ENCODE measurements at regions not wholly inside any gene's neighbourhood (a gene's known extent, or its start where the extent isn't known, plus 50 kb on each side); places are given as distances from the start of the nearest gene placed in this dataset.

GRCh38 chr3:124089214-124089613 lies 97.3 kb upstream of the ROPN1 start:
- H3K79me2 ChIP-seq (ENCODE audit: control insufficient read depth, low read length) = no peaks in the 10 kb centered on the region
- H3K4me1 ChIP-seq (ENCODE audit: control insufficient read depth, low read length) = no peaks in the 10 kb centered on the region
- H3K27me3 ChIP-seq (ENCODE audit: control insufficient read depth, low read length) = peaks cover 3% of the 10 kb centered on the region; the same call in 1 of the 2 replicates
- no peak overlapping the region for H3K27ac ChIP-seq (ENCODE audit: low read depth, low read length)
- no peaks in the 10 kb centered on the region for H3K9me3 ChIP-seq (ENCODE audit: control insufficient read depth, insufficient read depth, low read length)
- no peaks in the 10 kb centered on the region for H3K9me2 ChIP-seq (replicated peaks; ENCODE audit: control insufficient read depth, low read length)
- no peaks in the 10 kb centered on the region for H4K20me1 ChIP-seq (ENCODE audit: control insufficient read depth, insufficient read depth, low read depth, low read length)
- H3K4me2 ChIP-seq (ENCODE audit: low read length) = no peak overlapping the region
- TF ChIP-seq CTCF (IDR thresholded peaks at IDR 0.05; ENCODE audit: low read depth, low read length, poor library complexity, severe bottlenecking) (no peak), EZH2phosphoT487 (IDR thresholded peaks at IDR 0.05; ENCODE audit: borderline replicate concordance, low read length) (no peak)
- no peaks in the 10 kb centered on the region for H3K36me3 ChIP-seq (ENCODE audit: control insufficient read depth, low read length)
- no peaks in the 10 kb centered on the region for H3F3A ChIP-seq (ENCODE audit: control insufficient read depth, insufficient read depth)
- H3K4me3 ChIP-seq (ENCODE audit: low read length) = no peak overlapping the region

- Histone ChIP-seq H3K27ac (ENCODE audit: low read depth, low read length) (no peak overlapping the region), H3K27me3 (ENCODE audit: control insufficient read depth, low read length) (peaks cover 7% of the 10 kb centered on the region; the same call in 1 of the 2 replicates), H3F3A (ENCODE audit: control insufficient read depth, insufficient read depth) (no peaks in the 10 kb centered on the region), H3K9me2 (replicated peaks; ENCODE audit: control insufficient read depth, low read length) (no peaks in the 10 kb centered on the region), H3K79me2 (ENCODE audit: control insufficient read depth, low read length) (no peaks in the 10 kb centered on the region), H3K4me3 (ENCODE audit: low read length) (no peak overlapping the region), H3K9me3 (ENCODE audit: control insufficient read depth, insufficient read depth, low read length) (no peaks in the 10 kb centered on the region), H3K36me3 (ENCODE audit: control insufficient read depth, low read length) (no peaks in the 10 kb centered on the region), H3K4me2 (ENCODE audit: low read length) (no peak overlapping the region), H3K4me1 (ENCODE audit: control insufficient read depth, low read length) (no peaks in the 10 kb centered on the region), H4K20me1 (ENCODE audit: control insufficient read depth, insufficient read depth, low read depth, low read length) (no peaks in the 10 kb centered on the region)
- TF ChIP-seq EZH2phosphoT487 (IDR thresholded peaks at IDR 0.05; ENCODE audit: borderline replicate concordance, low read length) = no peak
- no peak for TF ChIP-seq CTCF (IDR thresholded peaks at IDR 0.05; ENCODE audit: low read depth, low read length, poor library complexity, severe bottlenecking)
Measured at GRCh38 chr3:124091716-124092115, 99.8 kb upstream of the ROPN1 start.

- no peak for TF ChIP-seq EZH2phosphoT487 (IDR thresholded peaks at IDR 0.05; ENCODE audit: borderline replicate concordance, low read length)
- TF ChIP-seq CTCF (IDR thresholded peaks at IDR 0.05; ENCODE audit: low read depth, low read length, poor library complexity, severe bottlenecking) = no peak
- no peaks in the 10 kb centered on the region for H4K20me1 ChIP-seq (ENCODE audit: control insufficient read depth, insufficient read depth, low read depth, low read length)
- no peak overlapping the region for H3K4me2 ChIP-seq (ENCODE audit: low read length)
- H3K4me3 ChIP-seq (ENCODE audit: low read length) = no peak overlapping the region
- no peaks in the 10 kb centered on the region for H3K36me3 ChIP-seq (ENCODE audit: control insufficient read depth, low read length)
- H3K79me2 ChIP-seq (ENCODE audit: control insufficient read depth, low read length) = no peaks in the 10 kb centered on the region
- no peak overlapping the region for H3K27ac ChIP-seq (ENCODE audit: low read depth, low read length)
- no peaks in the 10 kb centered on the region for H3K4me1 ChIP-seq (ENCODE audit: control insufficient read depth, low read length)
- no peaks in the 10 kb centered on the region for H3F3A ChIP-seq (ENCODE audit: control insufficient read depth, insufficient read depth)
- H3K9me3 ChIP-seq (ENCODE audit: control insufficient read depth, insufficient read depth, low read length) = no peaks in the 10 kb centered on the region
- H3K27me3 ChIP-seq (ENCODE audit: control insufficient read depth, low read length) = peaks cover 7% of the 10 kb centered on the region; the same call in 1 of the 2 replicates
- no peaks in the 10 kb centered on the region for H3K9me2 ChIP-seq (replicated peaks; ENCODE audit: control insufficient read depth, low read length)
Measured at GRCh38 chr3:124092811-124093210, 100.9 kb upstream of the ROPN1 start.

All from DOHH2 (cell line).